NCI-H526 (cell line): ENCODE measurements at regions not wholly inside any gene's neighbourhood (a gene's known extent, or its start where the extent isn't known, plus 50 kb on each side); places are given as distances from the start of the nearest gene placed in this dataset.

Source experiments
- DNase-seq, 2 experiments: peaks; one replicate each; lab custom pipeline; 2025; lab: John Stamatoyannopoulos, UW

- DNase-seq = no peak
Measured at GRCh38 chr5:74122979-74123590, 497.1 kb downstream of the ARHGEF28 start.

GRCh38 chr5:74122175-74122574 is 496.2 kb downstream of the ARHGEF28 start:
- DNase-seq = no peak

GRCh38 chr5:74120585-74120984 is 494.6 kb downstream of the ARHGEF28 start:
- no peak for DNase-seq

- no peak for DNase-seq
Measured at GRCh38 chr5:74118071-74118470, 492.1 kb downstream of the ARHGEF28 start.

- no peak for DNase-seq
Measured at GRCh38 chr5:74116984-74117383, 491.0 kb downstream of the ARHGEF28 start.

GRCh38 chr5:74116266-74116665 is 490.3 kb downstream of the ARHGEF28 start:
- DNase-seq = no peak

- DNase-seq = no peak
Measured at GRCh38 chr5:74113927-74114326, 487.9 kb downstream of the ARHGEF28 start.

- DNase-seq = no peak
Measured at GRCh38 chr5:74113196-74113540, 487.2 kb downstream of the ARHGEF28 start.

GRCh38 chr5:74112372-74113195 is 486.6 kb downstream of the ARHGEF28 start:
- no peak for DNase-seq

GRCh38 chr5:74111764-74112163 is 485.8 kb downstream of the ARHGEF28 start:
- DNase-seq = no peak

- no peak for DNase-seq
Measured at GRCh38 chr5:74109344-74109743, 483.3 kb downstream of the ARHGEF28 start.

GRCh38 chr5:74107899-74108298 is 481.9 kb downstream of the ARHGEF28 start:
- no peak for DNase-seq

- peak in 1 of 2 experiments; percentile 11 for DNase-seq
Measured at GRCh38 chr5:74105126-74105780, 479.3 kb downstream of the ARHGEF28 start.

GRCh38 chr5:74103131-74104023 is 477.4 kb downstream of the ARHGEF28 start:
- DNase-seq = no peak

- DNase-seq = no peak
Measured at GRCh38 chr5:74100268-74100665, 474.3 kb downstream of the ARHGEF28 start.

- no peak for DNase-seq
Measured at GRCh38 chr5:74099538-74100267, 473.7 kb downstream of the ARHGEF28 start.

GRCh38 chr5:74098941-74099340 is 472.9 kb downstream of the ARHGEF28 start:
- no peak for DNase-seq

GRCh38 chr5:74098456-74098855 is 472.5 kb downstream of the ARHGEF28 start:
- no peak for DNase-seq

GRCh38 chr5:74096325-74096724 is 470.3 kb downstream of the ARHGEF28 start:
- no peak for DNase-seq

GRCh38 chr5:74095871-74096270 is 469.9 kb downstream of the ARHGEF28 start:
- no peak for DNase-seq

- DNase-seq = no peak
Measured at GRCh38 chr5:74094782-74095108, 468.7 kb downstream of the ARHGEF28 start.
